Mesenchymal stem cell (in vitro differentiated cells and primary cell): ENCODE measurements at regions not wholly inside any gene's neighbourhood (a gene's known extent, or its start where the extent isn't known, plus 50 kb on each side); places are given as distances from the start of the nearest gene placed in this dataset.

ENCODE experiments used
- DNase-seq: peaks from one replicate; pipeline ENCODE4 v3.0.0-alpha.2; 2013
- H2AFZ ChIP-seq: one replicate; pipeline ENCODE4 v1.6.1; 2013; ENCODE audit warnings: low read depth, mild to moderate bottlenecking, control low read depth, inconsistent platforms, low read length, moderate library complexity
- H2AK5ac ChIP-seq: 2 replicates; pipeline ENCODE4 v1.6.1; 2013; ENCODE audit warnings: low read length, moderate library complexity, mild to moderate bottlenecking, inconsistent platforms; ENCODE audit not compliant: severe bottlenecking
- H2BK120ac ChIP-seq: one replicate; pipeline ENCODE4 v1.6.1; 2013; ENCODE audit warnings: low read depth, mild to moderate bottlenecking, inconsistent platforms, low read length, moderate library complexity
- H2BK12ac ChIP-seq, 2 experiments: one replicate each; pipeline ENCODE4 v1.6.1; 2013; ENCODE audit warnings: inconsistent platforms in 2 of 2, low read length in 2 of 2, mild to moderate bottlenecking in 2 of 2, moderate library complexity in 2 of 2, control low read depth in 1 of 2
- H2BK15ac ChIP-seq: one replicate; pipeline ENCODE4 v1.6.1; 2013; ENCODE audit warnings: mild to moderate bottlenecking, low read depth, inconsistent platforms; ENCODE audit not compliant: poor library complexity, severe bottlenecking
- H2BK5ac ChIP-seq: 2 replicates; pipeline ENCODE4 v1.6.1; 2013; ENCODE audit warnings: low read depth, mild to moderate bottlenecking, low read length, control low read depth, inconsistent platforms; ENCODE audit not compliant: poor library complexity, severe bottlenecking
- H3K14ac ChIP-seq, 2 experiments: one replicate each; pipeline ENCODE4 v1.6.1; 2013; ENCODE audit warnings: inconsistent platforms in 2 of 2, low read length in 2 of 2, control low read depth in 1 of 2, mild to moderate bottlenecking in 1 of 2, moderate library complexity in 1 of 2
- H3K18ac ChIP-seq, 2 experiments: one replicate each; pipeline ENCODE4 v1.6.1; 2013; ENCODE audit warnings: inconsistent platforms in 2 of 2, low read length in 2 of 2, control low read depth in 1 of 2, low read depth in 1 of 2, mild to moderate bottlenecking in 1 of 2
- H3K23ac ChIP-seq, 2 experiments: one replicate each; pipeline ENCODE4 v1.6.1; 2013; ENCODE audit warnings: inconsistent platforms in 2 of 2, low read length in 2 of 2, mild to moderate bottlenecking in 2 of 2, moderate library complexity in 2 of 2, control low read depth in 1 of 2
- H3K27ac ChIP-seq: 2 replicates; pipeline ENCODE4 v1.5.1; 2013; ENCODE audit warnings: mild to moderate bottlenecking, moderate library complexity, low read length, control low read depth, inconsistent platforms; ENCODE audit not compliant: poor library complexity, severe bottlenecking
- H3K27me3 ChIP-seq, 2 experiments: 2 replicates each; pipeline versions ENCODE4 v1.6.1 to v1.7.0; 2013; ENCODE audit warnings: low read length in 2 of 2, mild to moderate bottlenecking in 2 of 2, moderate library complexity in 2 of 2, control low read depth in 1 of 2, inconsistent platforms in 1 of 2; ENCODE audit not compliant: control insufficient read depth in 1 of 2, insufficient read depth in 1 of 2
- H3K36me3 ChIP-seq, 2 experiments: 2 replicates each; pipeline versions ENCODE4 v1.6.1 to v1.7.0; 2013; ENCODE audit warnings: low read length in 2 of 2, control low read depth in 1 of 2, inconsistent platforms in 1 of 2, low read depth in 1 of 2, mild to moderate bottlenecking in 1 of 2; ENCODE audit not compliant: insufficient read depth in 2 of 2, control insufficient read depth in 1 of 2
- H3K4ac ChIP-seq, 2 experiments: one replicate each; pipeline ENCODE4 v1.6.1; 2013; ENCODE audit warnings: inconsistent platforms in 2 of 2, low read length in 2 of 2, mild to moderate bottlenecking in 2 of 2, moderate library complexity in 2 of 2, control low read depth in 1 of 2, low read depth in 1 of 2
- H3K4me1 ChIP-seq: 2 replicates; pipeline ENCODE4 v1.6.1; 2013; ENCODE audit warnings: low read depth, low read length, control low read depth; ENCODE audit not compliant: control insufficient read depth, insufficient read depth
- H3K4me2 ChIP-seq: 2 replicates; pipeline ENCODE4 v1.6.1; 2013; ENCODE audit warnings: low read length, mild to moderate bottlenecking, inconsistent platforms; ENCODE audit not compliant: poor library complexity, severe bottlenecking
- H3K4me3 ChIP-seq, 2 experiments: 2 replicates each; pipeline versions ENCODE4 v1.5.1 to v1.7.0; 2013; ENCODE audit warnings: low read length in 2 of 2, mild to moderate bottlenecking in 2 of 2, control low read depth in 1 of 2, low read depth in 1 of 2; ENCODE audit not compliant: insufficient read depth in 1 of 2
- H3K79me1 ChIP-seq: replicated peaks from 2 replicates; pipeline ENCODE4 v1.6.1; 2013; ENCODE audit warnings: mild to moderate bottlenecking, control low read depth, low read length, inconsistent platforms; ENCODE audit not compliant: poor library complexity, severe bottlenecking
- H3K9ac ChIP-seq: 2 replicates; pipeline ENCODE4 v1.7.0; 2013; ENCODE audit warnings: mild to moderate bottlenecking, low read length, moderate library complexity
- H3K9me3 ChIP-seq: 2 replicates; pipeline ENCODE4 v1.7.0; 2013; ENCODE audit warnings: mild to moderate bottlenecking, low read length; ENCODE audit not compliant: control insufficient read depth
- H4K8ac ChIP-seq: one replicate; pipeline ENCODE4 v1.6.1; 2013; ENCODE audit warnings: inconsistent platforms, mild to moderate bottlenecking, low read length, moderate library complexity
- H4K91ac ChIP-seq: one replicate; pipeline ENCODE4 v1.6.1; 2013; ENCODE audit warnings: mild to moderate bottlenecking, low read length, inconsistent platforms
- WGBS: methylation state at CpG from one replicate; pipeline ENCODE4 v1.1.7; 2013; ENCODE audit warnings: mixed read lengths; 5-methylcytosine and 5-hydroxymethylcytosine counted together

DNA sequence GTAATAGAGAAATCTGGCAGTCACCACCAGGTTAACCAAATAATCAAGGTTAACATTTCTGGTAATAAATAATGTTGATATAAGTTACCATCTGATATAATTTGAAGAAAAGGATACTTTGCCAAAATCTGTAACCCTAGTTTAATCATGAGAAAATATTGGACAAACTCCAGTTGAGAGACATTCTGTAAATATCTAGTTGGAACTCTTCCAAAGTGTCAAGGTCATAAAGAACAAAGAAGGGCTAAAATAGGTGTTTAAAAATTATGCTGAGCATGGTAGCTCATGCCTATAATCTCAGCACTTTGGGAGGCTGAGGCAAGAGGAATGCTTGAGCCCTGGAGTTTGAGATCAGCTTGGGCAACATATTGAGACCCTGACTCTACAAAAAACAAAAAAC is 253.3 kb downstream of the MRPS30 start:
- H3K9me3 ChIP-seq = no peaks in the 10 kb centered on the region
- H3K23ac ChIP-seq = no peak overlapping the region
- H4K8ac ChIP-seq = no peak overlapping the region
- no peak overlapping the region for H2BK120ac ChIP-seq
- H3K79me1 ChIP-seq = no peaks in the 10 kb centered on the region
- no peak overlapping the region for H3K4me3 ChIP-seq
- H3K14ac ChIP-seq = no peak overlapping the region
- no peak overlapping the region for H2BK5ac ChIP-seq
- no peak overlapping the region for H3K18ac ChIP-seq
- no peak overlapping the region for H3K9ac ChIP-seq
- no peak overlapping the region for H3K27ac ChIP-seq
- no peak overlapping the region for H3K4ac ChIP-seq
- H3K4me1 ChIP-seq = no peaks in the 10 kb centered on the region
- no peak overlapping the region for H2BK12ac ChIP-seq
- no peak overlapping the region for H4K91ac ChIP-seq
- no peak overlapping the region for H2AK5ac ChIP-seq
- no peaks in the 10 kb centered on the region for H3K36me3 ChIP-seq
- H2BK15ac ChIP-seq = no peak overlapping the region
- H2AFZ ChIP-seq = no peak overlapping the region
- no peak overlapping the region for H3K4me2 ChIP-seq
- DNase-seq = no peak
- H3K27me3 ChIP-seq = no peaks in the 10 kb centered on the region

DNA sequence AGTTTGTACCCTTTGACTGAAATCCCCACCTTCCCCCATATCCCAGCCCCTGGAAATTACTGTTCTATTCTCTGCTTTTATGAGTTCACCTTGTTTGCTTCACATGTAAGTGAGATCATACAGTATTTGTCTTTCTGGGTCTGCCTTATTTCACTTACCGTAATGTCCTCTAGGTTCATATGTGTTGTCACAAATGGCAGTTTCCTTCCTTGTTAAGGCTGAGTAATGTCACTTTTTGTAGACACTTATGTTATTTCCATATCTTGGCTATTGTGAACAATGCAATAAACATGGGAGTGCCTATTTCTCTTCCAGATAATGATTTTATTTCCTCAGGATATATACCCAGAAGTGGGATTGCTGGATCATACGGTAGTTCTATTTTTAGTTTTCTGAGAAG is 272.3 kb downstream of the MRPS30 start:
- H3K27ac ChIP-seq = no peak overlapping the region
- H2BK15ac ChIP-seq = no peak overlapping the region
- no peak overlapping the region for H2BK5ac ChIP-seq
- H2BK12ac ChIP-seq = no peak overlapping the region
- H2AFZ ChIP-seq = no peak overlapping the region
- no peak overlapping the region for H2AK5ac ChIP-seq
- no peak overlapping the region for H4K91ac ChIP-seq
- no peak overlapping the region for H3K4me2 ChIP-seq
- H3K23ac ChIP-seq = no peak overlapping the region
- DNase-seq = no peak
- H3K79me1 ChIP-seq = no peaks in the 10 kb centered on the region
- H3K4ac ChIP-seq = no peak overlapping the region
- H4K8ac ChIP-seq = no peak overlapping the region
- H3K14ac ChIP-seq = no peak overlapping the region
- no peaks in the 10 kb centered on the region for H3K27me3 ChIP-seq
- H2BK120ac ChIP-seq = no peak overlapping the region
- no peaks in the 10 kb centered on the region for H3K4me1 ChIP-seq
- H3K36me3 ChIP-seq = no peaks in the 10 kb centered on the region
- H3K18ac ChIP-seq = no peak overlapping the region
- no peaks in the 10 kb centered on the region for H3K9me3 ChIP-seq
- 100% methylated on average over 1 of the region's 2 CpGs for WGBS
- H3K4me3 ChIP-seq = no peak overlapping the region
- no peak overlapping the region for H3K9ac ChIP-seq

GRCh38 chr5:45089870-45090269 is 281.1 kb downstream of the MRPS30 start:
- H3K27ac ChIP-seq = no peak overlapping the region

GRCh38 chr5:45093377-45093776 is 284.6 kb downstream of the MRPS30 start:
- no peaks in the 10 kb centered on the region for H3K27me3 ChIP-seq
- no peak overlapping the region for H4K91ac ChIP-seq
- no peak overlapping the region for H2AFZ ChIP-seq
- H3K23ac ChIP-seq = no peak overlapping the region
- no CpG with 5 or more reads among the region's 1 CpG for WGBS
- no peak overlapping the region for H2AK5ac ChIP-seq
- H3K4me1 ChIP-seq = no peaks in the 10 kb centered on the region
- H4K8ac ChIP-seq = no peak overlapping the region
- H3K4me2 ChIP-seq = no peak overlapping the region
- H2BK15ac ChIP-seq = no peak overlapping the region
- no peak overlapping the region for H3K9ac ChIP-seq
- no peak overlapping the region for H3K4ac ChIP-seq
- no peak overlapping the region for H3K14ac ChIP-seq
- no peak overlapping the region for H2BK120ac ChIP-seq
- no peak overlapping the region for H2BK12ac ChIP-seq
- no peak overlapping the region for H3K18ac ChIP-seq
- no peaks in the 10 kb centered on the region for H3K36me3 ChIP-seq
- DNase-seq = no peak
- H2BK5ac ChIP-seq = no peak overlapping the region
- no peaks in the 10 kb centered on the region for H3K9me3 ChIP-seq
- H3K27ac ChIP-seq = no peak overlapping the region
- H3K79me1 ChIP-seq = no peaks in the 10 kb centered on the region
- no peak overlapping the region for H3K4me3 ChIP-seq

More at GRCh38 chr5:45089870-45090269, 281.1 kb downstream of the MRPS30 start:
- H3K4me1 ChIP-seq = no peaks in the 10 kb centered on the region
- H3K23ac ChIP-seq = no peak overlapping the region
- H2AK5ac ChIP-seq = no peak overlapping the region
- H3K9me3 ChIP-seq = no peaks in the 10 kb centered on the region
- no peak overlapping the region for H3K4me3 ChIP-seq
- no peak overlapping the region for H4K8ac ChIP-seq
- no peak overlapping the region for H3K4ac ChIP-seq
- H2BK12ac ChIP-seq = no peak overlapping the region
- no peaks in the 10 kb centered on the region for H3K36me3 ChIP-seq
- no peak overlapping the region for H4K91ac ChIP-seq
- H3K79me1 ChIP-seq = no peaks in the 10 kb centered on the region
- no peak overlapping the region for H2BK15ac ChIP-seq
- H2AFZ ChIP-seq = no peak overlapping the region
- H3K4me2 ChIP-seq = no peak overlapping the region
- DNase-seq = no peak
- no peak overlapping the region for H3K14ac ChIP-seq
- H3K27me3 ChIP-seq = no peaks in the 10 kb centered on the region
- no peak overlapping the region for H3K18ac ChIP-seq
- H2BK5ac ChIP-seq = no peak overlapping the region
- 91% methylated on average over 1 of the region's 1 CpG for WGBS
- H3K9ac ChIP-seq = no peak overlapping the region
- H2BK120ac ChIP-seq = no peak overlapping the region
